ENCODE measurements at regions not wholly inside any gene's neighbourhood (a gene's known extent, or its start where the extent isn't known, plus 50 kb on each side); places are given as distances from the start of the nearest gene placed in this dataset.

DNA sequence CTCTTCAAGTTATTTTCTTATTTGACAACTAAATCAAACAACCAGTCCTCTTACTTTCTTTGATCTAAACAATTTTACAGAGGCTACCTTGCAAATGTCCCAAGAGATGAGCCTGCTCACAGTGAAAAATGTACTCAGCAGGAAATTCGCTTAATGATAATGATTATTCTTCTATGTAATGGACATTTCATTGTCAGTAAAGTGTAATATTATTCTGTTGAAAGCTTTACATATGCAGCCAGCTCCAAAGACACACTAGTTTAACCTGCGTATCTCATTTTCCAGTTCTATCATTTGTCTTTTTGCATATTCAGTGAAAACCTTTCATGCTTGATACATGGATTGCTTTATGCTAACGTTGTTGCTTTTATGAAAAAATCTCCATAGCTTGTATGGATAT is 758.7 kb upstream of the ZNF608 start (continued):
- TF ChIP-seq, protein P1, sequence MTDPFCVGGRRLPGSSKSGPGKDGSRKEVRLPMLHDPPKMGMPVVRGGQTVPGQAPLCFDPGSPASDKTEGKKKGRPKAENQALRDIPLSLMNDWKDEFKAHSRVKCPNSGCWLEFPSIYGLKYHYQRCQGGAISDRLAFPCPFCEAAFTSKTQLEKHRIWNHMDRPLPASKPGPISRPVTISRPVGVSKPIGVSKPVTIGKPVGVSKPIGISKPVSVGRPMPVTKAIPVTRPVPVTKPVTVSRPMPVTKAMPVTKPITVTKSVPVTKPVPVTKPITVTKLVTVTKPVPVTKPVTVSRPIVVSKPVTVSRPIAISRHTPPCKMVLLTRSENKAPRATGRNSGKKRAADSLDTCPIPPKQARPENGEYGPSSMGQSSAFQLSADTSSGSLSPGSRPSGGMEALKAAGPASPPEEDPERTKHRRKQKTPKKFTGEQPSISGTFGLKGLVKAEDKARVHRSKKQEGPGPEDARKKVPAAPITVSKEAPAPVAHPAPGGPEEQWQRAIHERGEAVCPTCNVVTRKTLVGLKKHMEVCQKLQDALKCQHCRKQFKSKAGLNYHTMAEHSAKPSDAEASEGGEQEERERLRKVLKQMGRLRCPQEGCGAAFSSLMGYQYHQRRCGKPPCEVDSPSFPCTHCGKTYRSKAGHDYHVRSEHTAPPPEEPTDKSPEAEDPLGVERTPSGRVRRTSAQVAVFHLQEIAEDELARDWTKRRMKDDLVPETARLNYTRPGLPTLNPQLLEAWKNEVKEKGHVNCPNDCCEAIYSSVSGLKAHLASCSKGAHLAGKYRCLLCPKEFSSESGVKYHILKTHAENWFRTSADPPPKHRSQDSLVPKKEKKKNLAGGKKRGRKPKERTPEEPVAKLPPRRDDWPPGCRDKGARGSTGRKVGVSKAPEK (CRISPR knock-in tag; IDR thresholded peaks at IDR 0.05; ENCODE audit: borderline replicate concordance) = no peak
- no peak for TF ChIP-seq ARNTL (CRISPR knock-in tag; IDR thresholded peaks at IDR 0.05)
- TF ChIP-seq ZNF33B (CRISPR knock-in tag; IDR thresholded peaks at IDR 0.05) = no peak
- no peak for TF ChIP-seq REXO4 (CRISPR knock-in tag; IDR thresholded peaks at IDR 0.05; ENCODE audit: borderline replicate concordance)
- TF ChIP-seq, protein P2, sequence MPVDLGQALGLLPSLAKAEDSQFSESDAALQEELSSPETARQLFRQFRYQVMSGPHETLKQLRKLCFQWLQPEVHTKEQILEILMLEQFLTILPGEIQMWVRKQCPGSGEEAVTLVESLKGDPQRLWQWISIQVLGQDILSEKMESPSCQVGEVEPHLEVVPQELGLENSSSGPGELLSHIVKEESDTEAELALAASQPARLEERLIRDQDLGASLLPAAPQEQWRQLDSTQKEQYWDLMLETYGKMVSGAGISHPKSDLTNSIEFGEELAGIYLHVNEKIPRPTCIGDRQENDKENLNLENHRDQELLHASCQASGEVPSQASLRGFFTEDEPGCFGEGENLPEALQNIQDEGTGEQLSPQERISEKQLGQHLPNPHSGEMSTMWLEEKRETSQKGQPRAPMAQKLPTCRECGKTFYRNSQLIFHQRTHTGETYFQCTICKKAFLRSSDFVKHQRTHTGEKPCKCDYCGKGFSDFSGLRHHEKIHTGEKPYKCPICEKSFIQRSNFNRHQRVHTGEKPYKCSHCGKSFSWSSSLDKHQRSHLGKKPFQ (CRISPR knock-in tag; IDR thresholded peaks at IDR 0.05; ENCODE audit: insufficient replicate concordance) = no peak
- TF ChIP-seq NFAT5 (CRISPR knock-in tag; IDR thresholded peaks at IDR 0.05) = no peak

All from HepG2 (cell line).